GM18909 (cell line): ENCODE measurements at regions not wholly inside any gene's neighbourhood (a gene's known extent, or its start where the extent isn't known, plus 50 kb on each side); places are given as distances from the start of the nearest gene placed in this dataset.

Experiments
- ATAC-seq: cut with Tn5 transposase; IDR thresholded peaks from one replicate; pipeline ENCODE4 v1.9.1; 2021; ENCODE audit warnings: mild to moderate bottlenecking; ENCODE audit not compliant: unreplicated experiment, poor library complexity

DNA sequence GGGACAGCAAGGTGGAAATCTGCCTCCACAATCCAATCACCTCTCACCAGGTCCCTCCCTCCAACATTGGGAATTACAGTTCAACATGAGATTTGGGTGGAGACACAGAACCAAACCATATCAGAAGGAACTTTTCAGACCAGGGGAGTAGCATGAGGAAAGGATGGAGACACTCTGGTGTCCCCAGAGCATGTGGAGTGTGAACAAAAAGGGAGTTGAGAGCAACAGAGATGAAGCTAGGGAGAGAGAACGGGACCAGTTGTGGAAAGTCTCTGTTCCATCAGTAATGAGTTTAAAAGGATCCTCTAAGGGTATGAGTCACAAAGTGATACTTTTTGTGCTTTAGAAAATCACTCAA, 382.0 kb downstream of the SFMBT2 start:
- ATAC-seq: no peak

DNA sequence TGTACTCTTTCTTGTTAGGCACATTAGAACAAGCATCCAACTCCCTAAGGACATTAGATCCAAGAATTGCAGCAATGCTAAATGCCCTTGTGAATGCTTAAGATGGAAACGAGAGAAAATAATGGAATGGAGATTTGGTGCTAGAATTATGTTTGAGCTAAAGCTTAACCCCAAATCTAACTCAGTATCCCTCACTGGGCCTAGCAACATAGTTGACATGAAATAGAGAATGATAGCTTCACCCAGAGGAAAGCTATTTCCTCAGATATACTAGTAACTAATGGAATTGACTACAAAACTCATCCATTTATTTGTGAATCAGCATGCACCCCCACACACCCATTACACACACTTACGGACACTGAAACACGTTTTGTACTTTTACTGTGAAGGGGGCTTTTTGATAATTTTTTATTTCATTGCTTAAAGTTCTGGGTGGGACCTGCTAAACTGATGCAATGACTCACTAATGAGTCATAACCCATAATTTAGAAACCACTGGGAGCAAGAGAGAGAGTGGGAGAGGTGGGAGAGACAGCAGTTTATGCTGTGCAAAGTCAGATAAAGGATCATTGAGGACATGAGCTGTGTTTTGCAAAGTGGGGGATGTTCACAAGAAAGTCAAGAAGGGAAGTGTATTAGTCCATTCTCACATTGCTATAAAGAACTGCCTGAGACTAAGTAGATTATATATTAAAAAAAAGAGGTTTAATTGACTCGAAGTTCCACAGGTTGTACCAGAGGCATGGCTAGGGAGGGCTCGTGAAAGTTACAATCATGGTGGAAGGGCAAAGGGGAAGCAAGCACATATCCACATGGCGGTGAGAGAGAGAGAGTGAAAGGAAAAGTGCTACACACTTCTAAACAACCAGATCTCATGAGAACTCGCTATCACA, 382.7 kb downstream of the SFMBT2 start:
- no peak for ATAC-seq

DNA sequence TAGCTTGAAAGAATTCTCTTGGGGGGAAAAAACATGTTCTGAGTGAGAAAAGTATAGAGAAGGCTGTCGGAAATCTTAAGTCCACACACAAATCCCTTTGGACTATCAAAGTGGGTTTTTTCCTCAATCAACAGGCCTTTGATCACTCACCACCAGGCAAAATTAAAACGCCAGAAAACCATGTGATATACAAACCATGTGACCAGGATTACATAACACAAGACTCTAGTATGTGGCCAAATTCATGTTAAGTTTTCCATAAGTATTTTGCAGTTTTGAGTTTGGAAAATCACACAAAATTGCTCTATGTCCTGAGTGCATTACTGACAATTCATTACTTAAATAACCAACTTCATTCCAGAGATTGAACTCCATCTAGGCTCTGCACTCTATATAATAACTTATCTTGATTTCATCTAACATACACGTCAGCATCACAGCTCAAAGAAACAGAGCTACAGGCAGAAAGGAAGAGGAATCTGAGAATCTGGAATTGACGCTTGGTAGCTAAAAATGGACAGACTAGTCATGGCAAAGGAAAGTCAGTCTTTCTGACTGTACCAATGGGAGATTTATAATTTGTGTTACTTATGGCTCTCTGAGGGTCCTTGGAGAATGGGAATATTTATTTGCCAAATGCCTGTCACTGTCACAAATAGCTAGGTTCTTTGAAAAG, 383.5 kb downstream of the SFMBT2 start:
- ATAC-seq: no peak

DNA sequence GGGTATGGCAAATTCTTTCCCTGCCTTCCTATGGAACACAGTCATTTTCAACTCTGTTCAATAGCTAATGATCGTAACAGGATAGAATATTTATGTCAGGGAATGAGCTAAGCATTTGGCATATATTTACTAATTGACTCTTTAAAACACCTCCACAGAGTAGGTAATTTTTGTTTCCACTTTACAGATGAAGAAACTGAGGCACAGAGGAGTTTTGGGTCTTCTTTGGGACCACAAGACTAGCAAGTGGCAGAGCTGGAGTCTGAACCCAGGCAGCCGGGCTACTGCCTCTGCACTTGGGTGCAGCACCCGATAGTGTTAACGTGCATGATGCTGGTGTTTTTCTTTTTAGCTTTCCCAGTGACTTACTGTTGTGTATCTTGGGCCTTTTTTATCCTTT, 384.0 kb downstream of the SFMBT2 start:
- ATAC-seq: no peak

DNA sequence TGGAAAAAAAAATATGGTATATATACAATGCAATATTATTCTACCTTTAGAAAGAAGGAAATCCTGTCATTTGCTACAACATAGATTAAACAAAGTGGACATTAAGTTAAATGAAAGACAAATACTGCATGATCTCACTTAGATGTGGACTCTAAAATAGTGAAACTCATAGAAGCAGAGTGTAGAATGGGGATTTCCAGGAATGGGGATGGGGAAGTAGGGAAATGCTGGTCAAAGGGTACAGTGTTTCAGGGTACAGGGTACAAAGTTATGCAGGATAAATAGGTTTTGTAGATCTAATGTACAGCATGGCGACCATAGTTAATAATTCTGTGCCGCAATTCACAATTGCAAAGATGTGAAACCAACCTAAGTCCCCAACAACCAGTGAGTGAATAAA, 385.5 kb downstream of the SFMBT2 start:
- no peak for ATAC-seq

DNA sequence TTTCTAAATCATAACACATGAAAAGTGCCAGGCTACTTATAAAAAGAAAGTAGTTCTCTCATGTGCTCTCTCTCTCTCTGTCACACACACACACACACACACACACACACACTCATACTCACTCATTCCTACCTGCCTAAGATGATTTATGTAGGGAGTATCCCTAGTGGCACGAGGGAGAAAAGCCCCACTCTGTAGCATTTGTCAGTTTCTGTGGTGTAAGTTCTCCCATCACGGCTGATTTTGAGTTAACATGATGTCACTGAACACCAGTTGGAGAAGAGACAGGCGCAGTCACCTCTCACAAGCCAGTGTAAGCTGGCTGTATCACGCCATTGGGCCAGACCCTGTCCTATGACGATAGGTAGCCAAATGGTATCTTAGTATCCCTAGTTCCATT, 395.4 kb downstream of the SFMBT2 start:
- no peak for ATAC-seq

DNA sequence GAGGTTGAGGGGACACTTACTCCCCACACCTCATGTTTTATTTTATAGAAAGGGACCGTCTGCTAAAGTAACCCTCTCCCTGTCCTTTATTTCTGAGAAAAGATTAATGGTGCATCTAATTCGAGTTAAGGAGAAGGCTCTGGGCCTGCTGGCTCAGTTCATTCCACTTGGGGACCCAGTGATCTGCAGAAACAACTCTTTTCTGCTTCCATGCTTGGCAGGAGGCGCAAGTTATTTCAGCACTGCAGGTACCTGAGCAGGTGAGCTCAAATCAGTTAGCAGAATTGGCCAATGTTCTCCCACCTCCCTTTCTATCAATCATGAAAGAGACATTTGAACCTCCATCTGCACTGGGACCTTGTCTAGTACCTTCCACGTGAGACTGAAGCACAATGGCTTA, 396.1 kb downstream of the SFMBT2 start:
- ATAC-seq: no peak

DNA sequence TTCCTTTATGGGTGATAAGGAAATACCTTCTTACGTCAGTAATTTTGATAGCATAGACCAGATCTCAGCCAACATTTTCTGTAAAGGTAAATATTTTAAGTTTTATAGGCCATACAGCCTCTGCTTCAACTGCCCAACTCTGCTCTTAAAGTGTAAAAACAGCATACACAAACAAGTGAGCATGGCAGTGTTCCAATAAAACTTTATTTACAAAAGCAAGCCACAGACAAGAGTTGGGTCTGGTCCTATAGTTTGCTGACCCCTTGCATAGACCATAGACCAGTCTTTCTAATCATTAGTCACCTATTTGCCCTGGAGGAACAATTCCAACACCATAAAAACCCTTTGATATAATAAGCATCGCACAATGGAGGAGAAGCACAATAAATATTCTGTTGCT, 398.8 kb downstream of the SFMBT2 start:
- ATAC-seq: no peak

DNA sequence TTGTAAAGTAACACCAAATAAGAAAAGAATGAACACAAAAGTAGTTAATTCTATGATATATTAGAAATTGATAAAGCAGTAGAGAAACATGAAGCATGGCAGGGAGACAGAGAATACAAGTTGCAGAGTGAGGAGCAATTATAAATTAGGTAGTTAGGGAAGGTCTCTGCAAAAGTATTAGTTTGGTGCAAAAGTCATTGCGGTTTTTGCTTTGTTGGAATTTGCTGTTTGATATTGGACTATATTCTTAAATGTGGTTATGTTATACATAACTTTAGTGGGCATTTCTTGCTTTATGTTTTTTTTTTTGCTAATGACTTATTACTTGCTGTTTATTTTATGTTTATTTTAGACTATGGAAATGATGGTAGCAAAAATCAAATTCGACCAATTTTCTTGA, 402.2 kb downstream of the SFMBT2 start:
- ATAC-seq: no peak

DNA sequence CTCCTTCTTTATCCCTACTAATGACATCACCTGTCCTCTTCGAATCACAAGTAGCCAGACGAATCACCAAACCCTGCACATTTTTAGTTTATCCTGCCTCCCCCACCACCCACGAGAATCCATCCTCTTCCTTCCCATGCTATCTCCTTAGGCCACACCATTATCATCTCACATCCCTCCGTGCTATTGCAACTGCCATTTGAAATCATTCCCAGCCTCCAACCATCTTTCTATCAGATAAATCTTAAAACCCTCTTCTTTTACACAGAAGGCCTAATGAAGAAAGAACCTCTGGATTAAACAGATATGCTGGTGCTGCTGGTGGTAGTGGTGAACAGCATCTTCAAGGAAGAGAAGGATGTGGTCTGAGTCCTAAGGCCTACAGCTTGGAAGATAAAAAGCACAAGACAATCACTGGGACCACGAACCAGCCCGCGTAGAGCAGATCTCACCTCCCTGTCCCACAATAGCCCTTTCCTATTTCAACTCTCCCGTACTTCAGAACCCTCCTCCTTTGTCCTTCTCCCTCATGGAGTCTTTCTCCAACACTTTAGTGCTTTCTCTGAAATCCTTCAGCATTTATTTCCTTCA, 403.1 kb downstream of the SFMBT2 start:
- no peak for ATAC-seq

DNA sequence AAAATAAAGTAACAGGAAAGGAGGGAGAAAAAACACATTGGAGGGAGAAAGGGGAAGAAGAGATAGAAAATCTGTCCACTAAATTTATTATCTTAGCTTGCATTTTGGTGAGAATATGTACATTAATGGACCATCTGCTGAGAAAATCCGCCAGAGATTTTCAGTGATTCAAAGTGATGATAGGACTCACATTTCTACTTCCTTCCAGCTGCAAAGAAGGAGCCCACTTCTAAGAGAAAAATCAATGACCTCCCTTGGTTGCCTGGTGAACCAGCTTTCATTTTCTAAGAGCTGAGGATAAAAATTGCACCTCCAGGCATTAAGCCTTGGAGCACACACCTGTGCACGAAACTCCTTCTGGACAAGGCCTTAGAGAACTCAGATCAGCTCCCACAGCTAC, 404.3 kb downstream of the SFMBT2 start:
- no peak for ATAC-seq

DNA sequence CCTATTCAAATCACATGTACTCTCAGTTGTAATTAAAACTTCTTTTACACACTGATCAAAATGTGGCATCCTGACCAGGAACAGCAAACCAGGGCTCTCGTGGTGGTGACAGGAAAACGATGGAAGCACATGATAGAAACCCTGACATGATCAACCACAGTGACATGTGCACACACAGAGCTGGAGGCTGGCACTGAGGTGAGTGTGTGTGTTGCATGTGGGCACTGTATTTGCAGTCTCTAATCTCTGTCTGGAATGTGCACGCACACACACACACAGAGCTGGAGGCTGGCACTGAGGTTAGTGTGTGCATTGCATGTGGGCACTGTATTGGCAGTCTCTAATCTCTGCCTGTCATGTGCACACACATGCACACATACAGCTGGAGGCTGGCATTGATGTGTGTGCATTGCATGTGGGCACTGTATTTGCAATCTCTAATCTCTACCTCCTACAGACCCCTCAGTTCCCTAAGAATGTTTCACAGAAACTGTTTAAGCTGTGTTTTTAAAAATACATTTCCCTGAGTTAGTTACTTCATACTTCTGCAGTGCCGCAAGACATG, 406.9 kb downstream of the SFMBT2 start:
- no peak for ATAC-seq

DNA sequence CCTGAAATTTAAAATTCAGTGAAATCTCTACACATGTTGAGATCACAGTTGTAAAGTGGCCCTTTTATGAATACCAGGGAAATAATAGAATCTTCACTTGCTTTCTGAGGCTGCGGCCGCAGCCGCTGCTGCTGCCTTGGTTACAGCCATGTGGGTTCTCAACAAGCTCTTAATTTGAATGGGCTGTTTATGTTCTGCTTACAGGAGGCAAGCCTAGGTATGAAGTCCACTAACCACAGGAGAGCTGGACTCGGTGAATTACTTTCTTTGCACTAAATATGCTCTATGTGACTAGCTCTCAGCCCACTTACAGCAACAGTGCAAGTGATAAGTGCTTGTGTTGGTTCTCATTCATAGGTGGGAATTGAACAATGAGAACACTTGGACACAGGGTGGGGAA, 410.8 kb downstream of the SFMBT2 start:
- ATAC-seq: no peak

DNA sequence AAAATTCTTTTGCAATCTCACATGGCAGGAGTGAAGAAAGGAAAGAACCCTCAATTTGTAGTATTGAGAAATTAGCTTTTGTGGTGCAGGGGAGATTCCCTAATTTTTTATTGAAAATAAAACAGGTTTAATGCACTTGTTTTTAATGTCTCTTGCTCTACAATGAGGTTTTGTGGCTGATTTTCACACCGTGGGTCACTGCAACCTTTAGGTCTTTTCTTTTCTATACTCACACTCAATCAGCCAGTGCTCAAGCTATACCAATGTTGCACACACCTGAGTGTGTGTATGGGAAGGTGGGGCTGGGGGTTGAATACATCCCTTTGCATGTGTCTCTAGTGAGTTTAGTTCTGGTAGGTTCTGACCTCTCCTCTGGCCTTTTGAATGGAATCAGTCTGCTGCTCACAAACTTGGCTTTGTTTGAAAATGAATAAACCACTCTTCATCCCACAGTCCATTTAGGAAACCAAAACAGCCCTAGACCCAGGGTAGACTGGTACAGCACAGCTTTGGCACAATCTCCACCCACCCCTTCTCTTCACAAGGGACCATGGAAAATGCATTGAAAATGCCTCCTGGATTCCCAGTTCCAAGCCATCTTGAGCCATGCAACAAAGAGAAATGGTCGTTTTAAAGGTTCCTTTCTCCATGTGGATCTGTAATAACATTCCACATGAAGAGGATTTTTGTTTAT, 411.5 kb downstream of the SFMBT2 start:
- no peak for ATAC-seq

DNA sequence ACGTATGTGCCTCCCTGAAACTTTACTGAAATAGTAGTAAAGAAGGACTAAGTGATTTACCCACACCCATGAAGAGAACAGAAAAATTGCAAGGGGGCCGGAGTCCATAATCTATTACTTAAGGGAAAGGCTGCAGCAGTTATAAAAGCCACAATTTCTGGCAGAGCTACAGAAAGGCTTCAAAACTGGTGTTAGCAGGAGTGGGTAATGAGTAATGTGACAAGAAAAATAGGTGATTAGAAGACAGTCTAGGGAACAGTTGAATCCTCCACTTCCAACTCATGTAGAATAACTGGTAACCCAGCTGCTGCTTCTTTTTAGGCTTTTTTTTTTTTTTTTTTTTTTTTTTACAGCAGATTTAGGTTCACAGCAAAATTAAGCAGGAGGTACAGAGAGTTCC, 413.3 kb downstream of the SFMBT2 start:
- no peak for ATAC-seq

DNA sequence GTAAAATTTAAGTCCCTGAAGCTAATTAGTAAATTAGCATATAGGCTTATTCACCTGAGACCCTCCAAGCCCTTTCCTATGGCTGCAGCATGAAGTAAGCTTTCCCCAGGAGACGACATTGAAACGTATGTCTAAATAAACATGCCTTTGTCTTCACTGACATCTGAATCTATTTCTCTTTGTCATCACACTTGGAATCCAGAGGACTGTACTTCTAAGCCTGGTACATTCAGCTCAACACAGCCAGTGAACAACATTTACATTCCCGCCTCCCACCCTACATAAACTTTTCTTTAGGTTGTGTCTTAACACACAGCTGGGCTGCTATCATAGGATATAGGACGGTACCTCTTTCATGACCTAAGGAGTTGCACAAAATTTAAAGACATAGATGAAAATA, 414.4 kb downstream of the SFMBT2 start:
- no peak for ATAC-seq

DNA sequence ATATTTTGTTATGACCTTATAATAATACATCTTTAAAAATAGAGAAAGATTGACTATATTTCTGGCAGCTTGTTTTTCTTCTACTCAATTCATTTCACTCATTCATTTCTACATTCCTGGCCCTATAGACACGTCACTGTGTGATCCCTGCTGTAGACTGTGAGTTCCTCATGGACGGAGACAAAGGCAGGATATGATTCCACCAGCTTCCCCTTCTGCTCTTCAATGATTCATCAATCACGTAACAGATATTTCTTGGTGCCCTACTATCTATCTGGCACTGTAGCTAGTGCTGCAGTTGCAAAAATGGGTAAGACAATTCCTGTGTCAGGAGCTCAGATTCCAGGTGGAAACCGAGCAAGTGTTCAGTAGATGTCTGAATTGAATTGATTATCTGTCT, 415.0 kb downstream of the SFMBT2 start:
- no peak for ATAC-seq

DNA sequence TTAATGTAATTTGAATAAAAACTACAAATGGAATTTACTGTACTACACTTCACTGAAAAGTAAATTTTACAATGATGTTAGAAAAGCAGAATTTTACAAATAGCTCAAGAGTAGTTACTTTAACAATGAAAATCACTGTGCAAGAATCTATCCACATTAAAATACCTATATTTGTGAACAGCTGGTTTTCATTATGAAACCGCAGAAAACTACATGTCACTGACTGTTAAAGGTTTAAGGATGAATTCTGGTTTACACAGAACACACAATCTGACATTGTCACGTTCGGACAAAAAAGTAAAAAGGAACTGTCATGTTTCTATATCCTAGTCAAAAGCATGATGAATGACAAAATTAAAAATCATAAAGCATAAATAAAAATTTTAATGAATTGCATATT, 415.3 kb upstream of the PRKCQ start:
- ATAC-seq: no peak

DNA sequence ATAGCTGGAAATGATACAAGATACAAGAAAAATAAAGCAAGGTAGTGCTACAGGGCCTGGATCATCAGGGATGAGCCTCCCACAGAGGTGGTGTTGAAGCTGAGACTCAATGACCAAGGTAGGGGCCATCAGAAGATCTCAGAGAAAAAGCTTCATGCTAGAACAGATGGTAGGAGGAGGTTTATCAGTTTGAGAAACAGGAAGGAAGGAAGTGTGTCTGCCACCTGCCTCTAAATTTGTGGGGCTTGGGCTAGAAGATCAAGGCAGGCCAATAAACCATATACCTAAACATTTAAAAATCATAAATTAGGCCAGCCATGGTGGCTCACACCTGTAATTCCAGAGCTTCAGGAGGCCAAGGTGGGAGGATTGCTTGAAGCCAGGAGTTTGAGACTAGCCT, 410.8 kb upstream of the PRKCQ start:
- no peak for ATAC-seq

DNA sequence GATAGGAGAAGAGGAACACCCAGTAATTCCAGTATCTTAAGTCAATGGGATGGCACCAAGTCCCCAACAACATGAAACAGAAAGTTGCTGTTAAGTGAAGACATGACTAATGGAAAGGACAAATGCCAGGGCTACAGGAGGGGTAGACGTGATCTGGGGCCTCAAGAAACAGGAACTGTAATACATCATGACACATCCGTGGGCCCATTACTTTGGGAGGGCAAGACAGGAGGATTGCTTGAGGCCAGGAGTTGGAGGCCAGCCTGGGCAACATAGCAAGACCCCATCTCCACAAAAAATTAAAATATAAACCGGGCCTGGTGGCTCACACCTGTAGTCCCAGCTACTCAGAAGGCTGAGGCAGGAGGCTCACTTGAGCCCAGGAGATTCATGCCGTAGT, 408.6 kb upstream of the PRKCQ start:
- no peak for ATAC-seq

DNA sequence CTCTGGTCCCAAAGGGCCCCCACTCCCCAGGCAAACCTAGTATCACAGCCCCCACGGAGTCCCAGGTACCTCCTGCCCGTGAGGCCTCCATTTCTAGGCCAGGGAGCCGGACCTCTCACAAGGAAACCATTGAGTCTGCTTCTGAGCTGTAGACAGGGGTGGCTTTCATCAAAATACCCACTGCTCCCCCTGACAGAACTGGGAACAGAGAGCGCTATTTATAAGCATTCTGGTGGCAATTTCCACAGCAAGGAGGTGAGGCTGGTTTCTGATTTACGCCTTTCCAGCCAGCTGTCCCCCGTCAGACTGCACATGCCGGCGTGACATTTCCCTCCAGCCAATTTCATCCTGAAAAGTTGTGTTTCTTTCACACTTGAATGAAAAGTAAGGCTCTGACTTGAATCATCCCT, 407.5 kb upstream of the PRKCQ start:
- ATAC-seq: no peak
